Inflammatory macrophage treated with lipopolysaccharide for 1 hour (primary cell): ENCODE measurements at regions not wholly inside any gene's neighbourhood (a gene's known extent, or its start where the extent isn't known, plus 50 kb on each side); places are given as distances from the start of the nearest gene placed in this dataset.

Source experiments
- DNase-seq, 2 donors: peaks; one replicate each; pipeline ENCODE4 v3.0.0-alpha.2; 2020 to 2022

GRCh38 chr16:51892293-51893007 lies 654.5 kb downstream of the TOX3 start:
- DNase-seq = no peak

- no peak for DNase-seq
Measured at GRCh38 chr16:51888534-51888933, 658.4 kb downstream of the TOX3 start.

GRCh38 chr16:51888016-51888415 lies 658.9 kb downstream of the TOX3 start:
- no peak for DNase-seq

GRCh38 chr16:51886456-51886855 lies 660.5 kb downstream of the TOX3 start:
- no peak for DNase-seq

DNA sequence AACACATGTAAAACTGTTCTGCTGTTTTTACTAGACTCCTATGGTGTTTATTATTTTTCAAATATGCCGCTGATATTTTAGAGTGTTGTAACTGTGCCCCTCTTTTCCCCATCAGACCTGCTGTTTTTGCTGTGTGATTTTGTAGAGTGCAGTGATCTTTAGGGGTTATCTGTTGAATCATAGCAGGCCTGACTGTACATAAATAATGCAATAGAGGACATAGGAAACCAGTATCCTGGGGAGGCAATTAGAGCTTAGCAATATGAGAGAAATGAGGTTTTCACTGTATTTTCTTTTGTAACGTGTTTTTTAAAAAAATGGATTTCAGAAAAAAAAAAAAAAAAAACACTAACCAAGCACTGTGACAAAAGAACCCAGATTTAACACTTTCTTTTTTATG lies 662.2 kb downstream of the TOX3 start:
- DNase-seq = no peak

DNA sequence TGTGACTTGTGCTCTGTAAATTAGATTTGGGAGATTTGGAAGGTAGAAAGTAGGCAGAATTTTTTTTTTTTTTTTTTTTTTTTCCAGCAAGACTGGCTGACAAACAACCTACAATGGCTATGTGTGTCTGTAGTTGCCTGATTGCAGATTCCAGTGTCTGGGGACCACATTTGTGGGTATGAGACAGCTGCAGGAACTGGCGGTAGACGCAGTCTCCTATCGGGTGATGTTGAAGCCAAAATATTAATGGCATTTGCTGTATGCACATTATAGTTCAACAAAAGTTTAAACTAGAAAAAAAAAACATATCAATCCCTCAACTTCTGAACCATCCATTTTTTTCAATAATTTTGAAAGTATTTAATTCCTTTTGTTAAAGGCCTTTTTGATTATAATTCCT lies 665.2 kb downstream of the TOX3 start:
- no peak for DNase-seq

DNA sequence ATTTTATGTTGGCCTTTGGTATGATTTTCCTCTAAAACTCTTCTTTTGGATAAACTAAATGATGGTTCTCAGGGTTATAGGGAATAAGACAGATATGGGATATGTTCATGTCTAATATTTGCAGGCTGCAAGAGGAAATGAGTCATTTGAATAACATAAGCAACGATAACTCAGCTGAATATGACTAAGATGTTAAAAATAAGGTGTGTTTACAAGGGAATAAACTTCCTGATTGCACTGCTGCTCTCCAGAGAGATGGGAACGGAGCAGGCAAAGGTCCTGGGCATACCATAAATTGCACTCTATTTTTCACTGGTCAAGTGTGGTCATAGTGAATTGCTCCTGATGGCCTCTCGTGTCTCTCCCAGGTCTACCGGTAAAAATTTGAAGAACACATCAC lies 666.2 kb downstream of the TOX3 start:
- no peak for DNase-seq

DNA sequence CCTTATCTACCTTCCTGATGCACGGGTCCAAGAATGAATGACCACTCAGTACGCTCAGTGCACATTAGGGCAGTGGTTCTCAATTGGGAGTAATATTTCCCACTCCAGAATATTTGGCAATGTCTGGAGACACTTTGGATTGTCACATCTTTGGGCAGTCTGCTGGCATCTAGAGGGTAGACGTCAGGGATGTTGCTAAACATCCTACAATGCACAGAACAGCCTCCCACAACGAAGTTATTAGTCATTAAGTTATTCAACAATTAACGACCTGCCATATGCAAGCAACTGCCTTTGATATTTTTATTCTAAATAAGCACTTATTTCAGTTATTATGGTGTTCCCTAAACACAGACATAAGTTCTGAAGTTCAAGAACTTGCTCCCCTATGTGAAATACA lies 669.3 kb downstream of the TOX3 start:
- DNase-seq = no peak

GRCh38 chr16:51876934-51877333 lies 670.0 kb downstream of the TOX3 start:
- no peak for DNase-seq

- DNase-seq = no peak
Measured at GRCh38 chr16:51876601-51876875, 670.4 kb downstream of the TOX3 start.

DNA sequence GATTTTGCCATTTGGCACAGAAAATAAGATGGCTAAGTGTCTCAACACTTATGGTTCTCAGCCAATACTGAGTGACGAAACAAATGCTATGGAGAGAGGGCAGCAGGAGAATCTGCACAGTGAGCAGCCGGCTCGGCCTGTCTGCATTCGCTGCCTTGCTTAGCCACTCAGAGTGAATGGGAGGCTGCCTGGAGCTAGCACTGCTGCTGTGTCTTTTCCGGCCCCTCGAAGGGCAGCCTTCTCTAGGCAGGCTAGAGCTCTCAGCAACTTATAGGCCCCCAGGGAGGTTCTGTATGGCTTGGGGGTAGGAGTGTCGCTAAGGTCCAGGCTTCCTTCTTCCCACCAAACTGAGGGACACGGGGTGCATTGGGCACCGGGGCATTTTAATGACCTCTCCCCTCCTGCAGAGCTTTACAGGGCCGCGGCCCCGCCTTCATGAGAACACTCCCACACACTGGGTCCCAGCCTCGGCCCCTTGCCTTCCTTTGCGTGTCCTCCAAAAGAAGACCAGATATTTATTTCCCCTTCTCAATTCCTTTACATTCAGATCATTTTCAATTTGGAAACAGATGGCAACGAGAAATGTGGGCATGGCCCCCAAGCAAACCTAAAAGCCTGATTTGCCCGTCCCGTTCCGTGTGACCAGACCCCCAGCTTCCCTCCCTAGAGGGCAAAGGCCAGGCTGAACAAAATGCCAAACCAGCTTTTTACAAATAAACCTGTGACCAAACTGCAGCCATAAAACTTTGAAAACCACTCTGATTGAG lies 670.9 kb downstream of the TOX3 start:
- no peak for DNase-seq

GRCh38 chr16:51872524-51872923 lies 674.4 kb downstream of the TOX3 start:
- DNase-seq = no peak

DNA sequence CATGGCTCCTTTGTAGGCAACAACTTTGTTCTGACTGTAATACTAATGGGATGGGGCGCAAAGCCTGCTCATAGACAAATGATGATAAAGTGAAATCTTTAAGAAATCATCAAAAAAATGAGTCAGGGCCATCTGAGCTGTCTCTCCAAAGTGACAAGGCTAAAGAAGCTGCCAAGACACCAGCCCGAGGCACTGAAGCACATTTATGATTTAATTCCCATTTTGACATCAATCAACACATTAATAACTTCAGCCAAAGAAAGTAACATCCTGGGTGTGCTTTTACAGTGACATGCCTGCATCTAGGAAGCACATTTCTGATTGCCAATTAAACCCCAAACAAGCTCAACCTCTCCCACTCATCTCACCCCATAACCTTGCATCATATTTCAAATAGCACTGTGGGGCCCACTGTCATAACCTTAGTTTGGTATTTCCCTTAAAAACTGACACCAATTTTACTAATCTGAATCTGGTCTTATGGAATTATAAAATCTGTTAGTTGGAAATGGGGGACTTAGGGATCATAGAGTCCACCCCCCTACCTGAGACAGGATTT lies 676.6 kb downstream of the TOX3 start:
- no peak for DNase-seq

DNA sequence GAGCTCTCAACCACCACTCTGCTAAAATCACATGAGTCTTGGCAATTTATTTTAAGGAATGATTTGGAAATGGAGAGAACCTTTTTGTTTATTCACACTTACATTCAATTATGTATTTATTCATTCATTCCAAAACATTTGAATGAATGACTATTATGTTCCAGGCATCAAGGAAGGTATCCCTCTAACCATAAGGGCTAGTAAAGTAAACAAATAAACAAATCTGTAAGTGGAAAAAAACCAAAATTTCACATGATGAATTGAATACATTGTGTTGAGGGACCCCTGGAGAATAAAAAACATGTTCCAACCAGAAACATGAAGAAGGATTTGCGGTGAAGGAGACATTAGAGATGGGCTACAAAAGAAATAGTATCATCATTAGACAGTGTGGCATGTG lies 677.8 kb downstream of the TOX3 start:
- DNase-seq = no peak

DNA sequence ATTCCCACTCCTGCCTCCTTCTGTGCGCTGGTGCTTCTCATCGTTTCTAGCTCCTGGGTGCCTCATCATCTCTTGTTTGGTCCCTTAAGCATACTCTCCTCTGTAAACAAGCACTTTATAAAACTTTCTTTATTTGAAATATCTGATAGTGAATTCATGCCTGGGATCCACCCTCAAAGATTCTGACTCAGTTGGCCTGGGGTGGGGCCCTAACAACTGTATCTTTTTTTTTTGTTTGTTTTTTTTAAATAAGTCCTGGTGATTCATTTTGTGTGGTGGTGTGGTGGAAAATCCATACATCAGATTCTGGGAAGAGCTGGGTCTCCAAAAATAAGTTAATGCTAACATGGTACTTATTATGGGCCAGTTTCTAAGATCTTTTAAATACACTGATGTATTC lies 678.3 kb downstream of the TOX3 start:
- no peak for DNase-seq

DNA sequence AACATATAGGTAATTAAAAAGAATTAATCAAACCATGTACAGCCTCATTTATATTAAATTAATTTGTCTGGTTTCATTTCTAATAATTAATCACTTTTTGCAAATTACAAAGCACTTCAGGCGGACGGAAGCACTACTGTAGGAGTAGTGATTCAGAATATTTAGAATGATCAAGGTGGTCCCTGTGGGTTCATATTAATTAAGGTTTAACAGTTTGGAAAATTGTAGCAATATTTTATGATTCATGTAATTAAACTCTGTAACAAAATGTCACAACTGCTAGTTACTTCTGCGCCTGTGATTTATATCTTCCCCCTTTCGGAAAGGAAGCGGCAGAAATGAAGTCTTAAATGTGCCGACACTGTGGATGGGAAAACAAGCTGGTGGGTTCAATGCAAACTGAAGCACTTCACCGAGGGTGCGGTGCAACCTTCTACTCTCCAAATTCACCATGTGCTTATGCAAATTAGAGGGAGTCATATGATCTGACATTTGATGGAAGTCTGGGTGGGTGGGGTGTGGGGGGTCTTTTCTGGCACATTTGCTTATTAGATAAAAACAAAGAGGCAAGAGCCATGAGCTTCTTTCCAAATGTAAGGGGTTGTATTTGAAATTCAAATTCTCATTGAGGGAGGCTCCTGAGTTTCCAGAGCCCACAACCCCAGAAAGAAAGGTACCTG lies 679.4 kb downstream of the TOX3 start:
- DNase-seq = no peak

- DNase-seq = no peak
Measured at GRCh38 chr16:51864575-51864974, 682.4 kb downstream of the TOX3 start.

DNA sequence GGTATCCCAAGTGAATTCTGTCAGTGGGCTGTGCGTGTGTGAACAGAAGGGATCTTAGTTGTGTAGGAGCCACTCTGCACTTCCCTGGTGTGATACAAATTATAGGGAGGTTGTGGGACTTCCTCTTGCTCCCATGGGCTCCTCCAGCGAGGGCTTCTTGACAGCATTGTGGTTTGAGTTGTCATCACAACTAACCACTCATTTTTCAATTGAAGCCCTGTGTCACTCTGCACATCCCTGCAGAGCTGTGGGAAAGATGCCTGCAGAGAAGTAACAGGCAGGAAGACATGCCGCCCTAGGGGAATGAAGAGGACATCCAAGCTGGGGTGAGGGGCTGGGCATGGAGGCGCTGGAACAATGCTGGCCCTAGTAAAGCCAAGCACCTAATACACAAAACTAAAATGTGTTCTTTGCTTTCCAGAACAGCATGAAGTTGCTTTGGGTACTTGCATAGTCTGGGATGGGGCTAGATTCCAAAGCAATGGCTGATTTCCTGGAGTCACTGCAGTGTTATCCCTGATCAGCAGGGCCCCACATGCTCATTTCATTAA lies 692.5 kb downstream of the TOX3 start:
- DNase-seq = no peak

GRCh38 chr16:51853586-51853985 lies 693.4 kb downstream of the TOX3 start:
- no peak for DNase-seq

DNA sequence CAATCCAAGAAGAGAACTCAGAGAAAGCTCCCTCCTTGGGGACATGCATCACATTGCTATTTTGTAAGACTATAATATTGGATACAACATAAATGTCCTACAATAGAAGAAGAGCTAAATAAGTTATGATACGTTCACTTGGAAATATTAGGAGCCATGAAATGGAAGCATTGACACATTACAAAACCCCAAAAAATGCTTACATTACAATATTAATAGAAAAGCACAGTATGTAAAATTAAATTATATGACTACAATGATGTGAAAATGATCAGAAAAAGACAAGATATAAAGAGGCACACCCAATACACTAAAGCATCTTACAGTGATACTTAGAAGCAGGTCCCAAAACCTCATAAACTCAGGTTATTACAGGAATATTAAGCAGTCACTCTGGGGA lies 694.1 kb downstream of the TOX3 start:
- DNase-seq = no peak

- DNase-seq = no peak
Measured at GRCh38 chr16:51851111-51851510, 695.8 kb downstream of the TOX3 start.

- DNase-seq = no peak
Measured at GRCh38 chr16:51849715-51850114, 697.2 kb downstream of the TOX3 start.

- no peak for DNase-seq
Measured at GRCh38 chr16:51845586-51846305, 694.7 kb upstream of the SALL1 start.
